ENCODE measurements at regions not wholly inside any gene's neighbourhood (a gene's known extent, or its start where the extent isn't known, plus 50 kb on each side); places are given as distances from the start of the nearest gene placed in this dataset.

- TF ChIP-seq POLR2AphosphoS5 (IDR thresholded peaks at IDR 0.05; ENCODE audit: low read depth, low read length): no peak
- TF ChIP-seq TAF1 (IDR thresholded peaks at IDR 0.05; ENCODE audit: borderline replicate concordance, insufficient read depth, low read length): no peak
- no peak for TF ChIP-seq SIN3A (IDR thresholded peaks at IDR 0.05; ENCODE audit: borderline replicate concordance, insufficient read depth, low read length)
- no peak for TF ChIP-seq FOXP2 (optimal IDR thresholded peaks at IDR 0.05; ENCODE audit: borderline replicate concordance, extremely low read depth, extremely low read length, insufficient read depth)
- TF ChIP-seq REST (IDR thresholded peaks at IDR 0.05; ENCODE audit: insufficient read depth in 1 of 2, low read depth in 2 of 2, low read length in 2 of 2): no peak
Measured at GRCh38 chr2:239744706-239745340, 280.3 kb downstream of the NDUFA10 start.

GRCh38 chr2:239743206-239743605 is 281.9 kb downstream of the NDUFA10 start:
- TF ChIP-seq SIN3A (IDR thresholded peaks at IDR 0.05; ENCODE audit: borderline replicate concordance, insufficient read depth, low read length) (no peak), TAF1 (IDR thresholded peaks at IDR 0.05; ENCODE audit: borderline replicate concordance, insufficient read depth, low read length) (no peak), POLR2AphosphoS5 (IDR thresholded peaks at IDR 0.05; ENCODE audit: low read depth, low read length) (no peak), REST (IDR thresholded peaks at IDR 0.05; ENCODE audit: insufficient read depth in 1 of 2, low read depth in 2 of 2, low read length in 2 of 2) (no peak), FOXP2 (optimal IDR thresholded peaks at IDR 0.05; ENCODE audit: borderline replicate concordance, extremely low read depth, extremely low read length, insufficient read depth) (no peak)

- TF ChIP-seq REST (IDR thresholded peaks at IDR 0.05; ENCODE audit: insufficient read depth in 1 of 2, low read depth in 2 of 2, low read length in 2 of 2) (no peak), SIN3A (IDR thresholded peaks at IDR 0.05; ENCODE audit: borderline replicate concordance, insufficient read depth, low read length) (no peak), POLR2AphosphoS5 (IDR thresholded peaks at IDR 0.05; ENCODE audit: low read depth, low read length) (no peak), TAF1 (IDR thresholded peaks at IDR 0.05; ENCODE audit: borderline replicate concordance, insufficient read depth, low read length) (no peak), FOXP2 (optimal IDR thresholded peaks at IDR 0.05; ENCODE audit: borderline replicate concordance, extremely low read depth, extremely low read length, insufficient read depth) (no peak)
Measured at GRCh38 chr2:239742377-239742776, 282.8 kb downstream of the NDUFA10 start.

- no peak for TF ChIP-seq SIN3A (IDR thresholded peaks at IDR 0.05; ENCODE audit: borderline replicate concordance, insufficient read depth, low read length)
- no peak for TF ChIP-seq FOXP2 (optimal IDR thresholded peaks at IDR 0.05; ENCODE audit: borderline replicate concordance, extremely low read depth, extremely low read length, insufficient read depth)
- TF ChIP-seq POLR2AphosphoS5 (IDR thresholded peaks at IDR 0.05; ENCODE audit: low read depth, low read length): no peak
- no peak for TF ChIP-seq REST (IDR thresholded peaks at IDR 0.05; ENCODE audit: insufficient read depth in 1 of 2, low read depth in 2 of 2, low read length in 2 of 2)
- no peak for TF ChIP-seq TAF1 (IDR thresholded peaks at IDR 0.05; ENCODE audit: borderline replicate concordance, insufficient read depth, low read length)
Measured at GRCh38 chr2:239739206-239739605, 285.9 kb downstream of the NDUFA10 start.
